ENCODE measurements at regions not wholly inside any gene's neighbourhood (a gene's known extent, or its start where the extent isn't known, plus 50 kb on each side); places are given as distances from the start of the nearest gene placed in this dataset.

DNA sequence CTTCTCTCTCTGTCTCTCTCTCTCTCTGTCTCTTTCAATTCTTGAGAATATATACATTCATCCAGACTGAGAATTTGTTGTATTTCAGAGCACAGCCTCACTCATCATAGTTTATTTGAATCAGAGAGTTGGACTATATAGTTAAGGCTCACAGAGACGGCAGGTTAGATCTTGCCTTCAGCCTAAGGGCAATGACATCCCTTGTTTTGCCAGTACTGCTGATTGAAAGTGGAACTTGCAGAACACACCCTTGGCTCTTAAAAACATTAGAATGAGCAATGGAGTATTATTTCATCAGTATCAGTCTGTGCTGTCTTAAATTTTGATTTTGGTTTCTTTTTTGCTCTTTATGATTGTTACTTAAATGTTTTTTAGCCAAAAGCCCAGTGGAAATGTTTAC lies 62.0 kb upstream of the DSG1 start:
- ChIA-PET POLR2A (ENCODE audit: unreplicated experiment) (no interaction called here), CTCF (no interaction called here)
- no peaks in the 10 kb centered on the region for H3K36me3 ChIP-seq (ENCODE audit: low read depth, low read length)
- DNase-seq (no peak), ATAC-seq (no peak)
- no TSS peak for BruUV-seq (replicated peaks)
- H3K4me2 ChIP-seq (ENCODE audit: low read length) = no peak overlapping the region
- no peaks in the 10 kb centered on the region for H3F3A ChIP-seq (ENCODE audit: low read length, unreplicated experiment)
- H3K9ac ChIP-seq (ENCODE audit: low read length) = no peak overlapping the region
- no peak overlapping the region for H2AFZ ChIP-seq (ENCODE audit: low read length)
- H3K27me3 ChIP-seq (ENCODE audit: low read length) = no peaks in the 10 kb centered on the region
- H3K79me2 ChIP-seq (ENCODE audit: low read length) = no peaks in the 10 kb centered on the region
- H3K27ac ChIP-seq (ENCODE audit: low read length) = no peak overlapping the region
- TF ChIP-seq EZH2phosphoT487 (IDR thresholded peaks at IDR 0.05; ENCODE audit: borderline replicate concordance, low read length) = no peak
- TF ChIP-seq EZH2 (IDR thresholded peaks at IDR 0.05; ENCODE audit: low read length, unreplicated experiment) = no peak
- TF ChIP-seq, protein P1, sequence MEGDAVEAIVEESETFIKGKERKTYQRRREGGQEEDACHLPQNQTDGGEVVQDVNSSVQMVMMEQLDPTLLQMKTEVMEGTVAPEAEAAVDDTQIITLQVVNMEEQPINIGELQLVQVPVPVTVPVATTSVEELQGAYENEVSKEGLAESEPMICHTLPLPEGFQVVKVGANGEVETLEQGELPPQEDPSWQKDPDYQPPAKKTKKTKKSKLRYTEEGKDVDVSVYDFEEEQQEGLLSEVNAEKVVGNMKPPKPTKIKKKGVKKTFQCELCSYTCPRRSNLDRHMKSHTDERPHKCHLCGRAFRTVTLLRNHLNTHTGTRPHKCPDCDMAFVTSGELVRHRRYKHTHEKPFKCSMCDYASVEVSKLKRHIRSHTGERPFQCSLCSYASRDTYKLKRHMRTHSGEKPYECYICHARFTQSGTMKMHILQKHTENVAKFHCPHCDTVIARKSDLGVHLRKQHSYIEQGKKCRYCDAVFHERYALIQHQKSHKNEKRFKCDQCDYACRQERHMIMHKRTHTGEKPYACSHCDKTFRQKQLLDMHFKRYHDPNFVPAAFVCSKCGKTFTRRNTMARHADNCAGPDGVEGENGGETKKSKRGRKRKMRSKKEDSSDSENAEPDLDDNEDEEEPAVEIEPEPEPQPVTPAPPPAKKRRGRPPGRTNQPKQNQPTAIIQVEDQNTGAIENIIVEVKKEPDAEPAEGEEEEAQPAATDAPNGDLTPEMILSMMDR (conservative IDR thresholded peaks at IDR 0.05; ENCODE audit: low read depth, low read length) = no peak
- H3K4me1 ChIP-seq (ENCODE audit: insufficient read depth, low read length) = no peaks in the 10 kb centered on the region
- no peaks in the 10 kb centered on the region for H4K20me1 ChIP-seq (ENCODE audit: low read length)
- intact Hi-C loops (cut with micrococcal nuclease) = no loop called here
- no peaks in the 10 kb centered on the region for H3K9me3 ChIP-seq (ENCODE audit: low read length)
- no peak overlapping the region for H3K4me3 ChIP-seq (ENCODE audit: low read length)
- no peaks in the 10 kb centered on the region for H3K9me2 ChIP-seq (replicated peaks; ENCODE audit: low read length)

DNA sequence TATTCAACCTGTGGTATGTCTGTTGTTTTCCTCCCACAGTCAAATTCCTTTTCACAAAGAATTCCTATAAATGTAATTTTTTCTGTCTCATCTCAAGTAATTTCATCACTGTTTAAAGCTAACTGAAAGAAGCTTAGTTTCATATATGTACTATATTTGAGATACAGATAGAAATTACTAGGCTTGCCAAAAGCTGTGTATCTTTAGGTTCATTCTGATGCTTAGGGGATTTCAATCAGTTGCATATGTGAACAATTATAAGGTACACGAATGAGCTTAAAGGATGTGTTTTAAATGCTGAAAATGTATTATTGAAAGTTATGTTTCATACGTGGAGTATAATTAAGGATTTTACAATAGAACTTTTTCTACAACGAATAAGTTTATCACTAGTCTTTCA lies 59.2 kb upstream of the DSG1 start:
- ChIA-PET CTCF (no interaction called here), POLR2A (ENCODE audit: unreplicated experiment) (interaction anchor here (0.6 kb wide), 1 partner anchor 44 kb away, joined by 3 read pairs; no protein-coding TSS in a partner anchor)
- Histone ChIP-seq H3K79me2 (ENCODE audit: low read length) (no peaks in the 10 kb centered on the region), H3K4me2 (ENCODE audit: low read length) (no peak overlapping the region), H3K4me3 (ENCODE audit: low read length) (no peak overlapping the region), H3K9me3 (ENCODE audit: low read length) (no peaks in the 10 kb centered on the region), H3K9me2 (replicated peaks; ENCODE audit: low read length) (no peaks in the 10 kb centered on the region), H3F3A (ENCODE audit: low read length, unreplicated experiment) (no peaks in the 10 kb centered on the region), H3K4me1 (ENCODE audit: insufficient read depth, low read length) (no peaks in the 10 kb centered on the region), H3K27me3 (ENCODE audit: low read length) (no peaks in the 10 kb centered on the region), H3K27ac (ENCODE audit: low read length) (no peak overlapping the region), H3K9ac (ENCODE audit: low read length) (no peak overlapping the region), H4K20me1 (ENCODE audit: low read length) (no peaks in the 10 kb centered on the region), H2AFZ (ENCODE audit: low read length) (no peak overlapping the region), H3K36me3 (ENCODE audit: low read depth, low read length) (no peaks in the 10 kb centered on the region)
- DNase-seq (no peak), ATAC-seq (no peak)
- TF ChIP-seq, protein P1 (conservative IDR thresholded peaks at IDR 0.05; ENCODE audit: low read depth, low read length) = no peak
- TF ChIP-seq EZH2phosphoT487 (IDR thresholded peaks at IDR 0.05; ENCODE audit: borderline replicate concordance, low read length) (no peak), EZH2 (IDR thresholded peaks at IDR 0.05; ENCODE audit: low read length, unreplicated experiment) (no peak)
- intact Hi-C loops (cut with micrococcal nuclease) = no loop called here
- BruUV-seq (replicated peaks) = no TSS peak

DNA sequence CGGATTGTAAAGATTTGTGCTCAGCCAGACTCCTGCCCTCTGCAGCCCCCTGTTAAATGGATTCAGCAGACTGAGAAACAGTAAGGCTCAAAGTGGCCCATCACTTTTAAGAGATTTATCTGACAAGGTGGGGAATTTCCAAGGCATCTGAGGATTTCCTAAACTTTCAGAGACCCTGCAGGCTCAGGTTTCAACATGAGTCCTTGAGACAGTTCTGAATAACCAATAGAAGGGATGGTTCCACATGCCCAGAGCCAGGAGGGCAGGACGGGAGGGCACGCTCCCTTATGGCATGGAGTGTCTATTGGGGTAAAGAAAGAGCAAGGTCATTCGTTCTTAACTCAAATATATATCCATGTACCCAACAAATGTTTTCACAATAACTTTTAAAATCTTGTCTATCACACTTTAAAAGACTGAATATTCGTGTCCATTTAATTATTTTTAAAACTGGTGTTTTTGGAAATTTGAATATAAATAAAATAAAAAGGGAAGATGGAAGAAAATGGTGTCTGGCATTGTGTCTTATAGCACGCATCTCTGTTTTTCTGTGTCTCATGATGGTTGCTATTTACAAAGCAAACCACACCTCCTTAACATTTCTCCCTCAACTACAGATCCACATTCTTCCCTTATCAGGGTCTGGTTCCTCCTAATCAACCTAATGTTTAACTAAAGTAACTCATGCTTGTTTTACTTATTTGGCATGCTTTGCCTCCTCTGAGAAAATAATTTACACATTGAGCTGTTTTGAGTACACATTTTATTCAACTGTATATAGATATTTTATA lies 56.0 kb upstream of the DSG1 start:
- no peaks in the 10 kb centered on the region for H3K9me3 ChIP-seq (ENCODE audit: low read length)
- TF ChIP-seq EZH2phosphoT487 (IDR thresholded peaks at IDR 0.05; ENCODE audit: borderline replicate concordance, low read length) = no peak
- TF ChIP-seq, protein P1 (conservative IDR thresholded peaks at IDR 0.05; ENCODE audit: low read depth, low read length) = no peak
- no peak for TF ChIP-seq EZH2 (IDR thresholded peaks at IDR 0.05; ENCODE audit: low read length, unreplicated experiment)
- no peaks in the 10 kb centered on the region for H3K27me3 ChIP-seq (ENCODE audit: low read length)
- H2AFZ ChIP-seq (ENCODE audit: low read length) = no peak overlapping the region
- H3K79me2 ChIP-seq (ENCODE audit: low read length) = no peaks in the 10 kb centered on the region
- no peak overlapping the region for H3K4me3 ChIP-seq (ENCODE audit: low read length)
- H3F3A ChIP-seq (ENCODE audit: low read length, unreplicated experiment) = no peaks in the 10 kb centered on the region
- H4K20me1 ChIP-seq (ENCODE audit: low read length) = no peaks in the 10 kb centered on the region
- DNase-seq (no peak), ATAC-seq (no peak)
- H3K36me3 ChIP-seq (ENCODE audit: low read depth, low read length) = no peaks in the 10 kb centered on the region
- no peak overlapping the region for H3K4me2 ChIP-seq (ENCODE audit: low read length)
- no peaks in the 10 kb centered on the region for H3K9me2 ChIP-seq (replicated peaks; ENCODE audit: low read length)
- intact Hi-C loops (cut with micrococcal nuclease) = no loop called here
- BruUV-seq (replicated peaks) = no TSS peak
- H3K4me1 ChIP-seq (ENCODE audit: insufficient read depth, low read length) = no peaks in the 10 kb centered on the region
- POLR2A ChIA-PET (ENCODE audit: unreplicated experiment) = no interaction called here
- H3K27ac ChIP-seq (ENCODE audit: low read length) = no peak overlapping the region
- CTCF ChIA-PET = no interaction called here
- no peak overlapping the region for H3K9ac ChIP-seq (ENCODE audit: low read length)
